ENCODE measurements at regions not wholly inside any gene's neighbourhood (a gene's known extent, or its start where the extent isn't known, plus 50 kb on each side); places are given as distances from the start of the nearest gene placed in this dataset.

GRCh38 chr3:190762801-190763200 lies 99.7 kb downstream of the GMNC start:
- TF ChIP-seq CTCF (conservative IDR thresholded peaks at IDR 0.05; ENCODE audit: low read depth, low read length): no peak
- TF ChIP-seq EZH2 (IDR thresholded peaks at IDR 0.05; ENCODE audit: borderline replicate concordance, low read depth, low read length, poor library complexity, severe bottlenecking): no peak
